Renal cortex interstitium (tissue), 11 donors: ENCODE measurements at regions not wholly inside any gene's neighbourhood (a gene's known extent, or its start where the extent isn't known, plus 50 kb on each side); places are given as distances from the start of the nearest gene placed in this dataset.

ENCODE experiments used
- DNase-seq, 11 donors: peaks; one replicate each; pipeline ENCODE4 v3.0.0-alpha.2; 2013; ENCODE audit warnings: low read depth in 9 of 11, low spot score in 4 of 11; ENCODE audit errors: extremely low read depth in 1 of 11

DNA sequence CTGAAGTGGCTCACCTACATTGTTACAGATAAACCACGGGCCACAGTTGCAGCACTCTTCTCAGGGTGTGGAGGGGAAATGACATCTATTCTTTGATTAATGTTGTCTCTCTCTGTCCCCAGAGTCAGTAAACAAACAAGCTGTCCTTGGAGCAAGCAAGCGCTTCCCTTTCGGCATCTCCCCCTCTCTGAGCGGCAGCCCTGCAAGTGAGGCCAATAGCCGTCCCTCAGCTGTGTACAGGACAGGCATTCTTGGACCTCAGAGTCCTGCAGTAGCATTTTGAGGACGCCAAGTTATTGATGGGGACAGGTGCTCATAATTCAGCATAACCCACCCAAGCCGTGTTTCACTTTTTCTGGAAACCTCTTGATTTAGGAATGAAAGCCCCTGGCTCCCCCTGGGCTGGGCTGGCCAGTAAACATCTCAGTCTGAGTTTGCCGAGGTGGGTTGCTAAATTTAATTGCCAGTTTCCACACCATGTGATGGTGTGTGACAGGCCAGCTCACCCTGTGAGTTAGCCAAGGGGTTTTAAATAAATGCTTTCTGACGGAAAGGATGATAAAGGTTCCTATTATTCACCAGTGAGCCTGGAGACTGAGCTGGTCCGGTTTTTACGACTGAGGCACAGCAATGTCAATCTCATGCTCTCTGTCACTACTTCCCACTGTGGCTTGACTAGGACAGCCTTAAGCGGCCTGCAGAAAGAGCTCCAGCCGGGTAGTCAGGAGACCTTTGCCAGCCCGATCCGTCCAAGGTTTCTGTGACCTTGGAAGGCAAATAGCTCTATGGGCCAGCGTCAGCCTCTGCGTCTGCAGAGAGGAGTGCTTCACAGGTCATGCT is 214.8 kb upstream of the RREB1 start:
- DNase-seq = no peak

DNA sequence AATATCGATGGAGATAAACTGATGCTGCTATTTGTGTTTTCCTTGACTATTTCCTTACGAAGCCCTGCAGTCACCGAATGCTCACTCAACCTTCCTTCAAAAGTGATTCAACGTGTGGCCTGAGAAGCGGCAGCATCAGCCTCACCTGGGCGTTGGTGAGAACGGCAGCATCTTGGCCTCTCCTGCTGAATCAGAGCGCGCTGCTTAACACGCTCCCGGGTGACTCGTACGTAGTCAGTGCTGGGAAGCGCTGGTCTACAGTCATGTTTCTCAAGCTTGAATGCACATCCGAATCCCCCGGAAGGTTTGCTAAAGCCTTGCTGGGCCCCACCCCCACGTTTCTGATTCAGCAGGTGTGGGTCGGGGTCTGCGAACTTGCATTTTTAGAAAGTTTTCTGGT is 214.1 kb upstream of the RREB1 start:
- DNase-seq = no peak

DNA sequence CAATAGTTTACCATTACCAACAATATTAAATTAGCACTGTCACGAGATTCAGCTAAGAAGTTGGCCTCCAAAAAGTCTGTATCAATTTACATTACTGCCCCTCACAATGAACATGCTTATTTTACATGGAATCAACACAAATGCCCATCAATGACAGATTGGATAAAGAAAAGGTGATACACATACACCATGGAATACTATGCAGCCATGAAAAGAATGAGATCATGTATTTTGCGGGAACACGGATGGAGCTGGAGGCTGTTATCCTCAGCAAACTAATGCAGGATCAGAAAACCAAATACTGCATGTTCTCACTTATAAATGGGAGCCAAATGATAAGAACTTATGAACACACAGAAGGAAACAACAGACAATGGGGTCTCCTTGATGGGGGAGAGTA is 211.8 kb upstream of the RREB1 start:
- DNase-seq = no peak

DNA sequence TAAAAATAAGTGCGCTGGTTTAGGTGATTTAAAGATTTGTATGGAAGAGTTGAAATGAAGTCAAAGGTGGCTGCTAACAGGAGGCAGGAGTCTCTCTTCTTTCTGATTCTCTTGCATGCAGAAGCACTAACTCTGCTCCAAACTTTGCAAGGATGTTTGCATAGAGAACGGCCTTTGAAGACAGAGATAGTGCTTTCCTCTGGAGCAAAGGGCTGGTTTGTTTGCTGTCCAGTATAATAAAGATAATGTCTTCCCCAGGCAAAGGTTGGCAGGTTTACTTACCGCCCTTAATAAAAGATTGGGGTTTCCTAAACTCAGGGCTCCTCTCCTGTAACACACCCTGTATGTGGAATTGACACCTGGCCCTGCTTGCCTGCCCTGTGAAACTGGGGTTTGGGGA is 210.6 kb upstream of the RREB1 start:
- DNase-seq = no peak

DNA sequence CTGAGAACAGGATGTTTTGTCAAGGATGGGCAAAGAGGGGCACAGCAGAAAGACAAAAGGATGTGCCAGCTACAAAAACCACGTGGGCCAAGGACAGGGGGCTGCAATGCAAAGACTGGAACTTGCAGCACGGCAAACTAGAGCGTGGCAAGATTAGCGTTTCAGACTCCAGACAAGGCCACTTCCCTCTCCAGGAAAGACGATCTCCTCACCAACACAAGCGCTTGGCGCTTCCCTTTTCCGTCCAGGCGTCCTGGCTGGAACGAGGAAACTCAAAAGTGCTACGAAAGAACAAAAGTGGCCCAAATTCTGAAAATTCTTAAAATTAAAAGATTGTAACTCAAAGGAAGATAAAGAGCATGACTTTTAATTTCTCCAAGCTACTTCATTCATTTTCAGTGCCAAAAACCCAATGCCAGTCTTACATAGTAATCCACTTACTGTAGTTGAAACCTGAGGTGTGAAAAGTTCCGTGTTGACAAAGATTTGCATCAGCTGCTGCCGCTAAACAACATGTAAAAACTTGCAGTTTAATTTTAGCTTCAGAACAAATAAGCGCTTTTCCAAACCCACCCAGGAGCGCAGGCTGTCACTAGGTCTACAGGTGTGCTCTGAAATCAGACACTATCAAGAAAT is 207.1 kb upstream of the RREB1 start:
- DNase-seq = no peak

DNA sequence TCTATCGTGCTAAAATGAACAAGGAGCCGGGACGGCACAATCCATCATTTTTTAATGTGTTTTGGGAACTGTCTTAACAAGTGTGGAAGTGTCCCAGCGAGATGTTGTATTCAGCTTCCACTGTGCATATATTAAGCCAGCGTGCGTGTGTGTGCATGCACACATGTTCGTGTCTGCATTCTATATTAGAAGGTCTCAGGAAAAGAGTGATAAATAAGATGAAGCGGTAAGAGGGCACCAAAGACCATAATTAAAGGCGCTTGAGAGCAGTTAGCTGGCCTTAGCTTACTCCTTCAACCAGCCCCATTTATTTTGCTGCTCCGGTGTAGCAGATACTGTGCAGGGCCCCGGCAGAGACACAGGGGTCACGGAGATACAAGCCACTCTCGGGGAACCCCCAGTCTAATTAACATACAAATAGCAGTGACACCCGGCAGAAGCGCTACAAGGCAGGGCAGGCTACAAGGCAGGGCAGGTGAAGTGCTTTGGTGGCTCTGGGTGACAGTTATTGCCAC is 206.5 kb upstream of the RREB1 start:
- DNase-seq = peak in 1 of 11 donors; percentile 27

DNA sequence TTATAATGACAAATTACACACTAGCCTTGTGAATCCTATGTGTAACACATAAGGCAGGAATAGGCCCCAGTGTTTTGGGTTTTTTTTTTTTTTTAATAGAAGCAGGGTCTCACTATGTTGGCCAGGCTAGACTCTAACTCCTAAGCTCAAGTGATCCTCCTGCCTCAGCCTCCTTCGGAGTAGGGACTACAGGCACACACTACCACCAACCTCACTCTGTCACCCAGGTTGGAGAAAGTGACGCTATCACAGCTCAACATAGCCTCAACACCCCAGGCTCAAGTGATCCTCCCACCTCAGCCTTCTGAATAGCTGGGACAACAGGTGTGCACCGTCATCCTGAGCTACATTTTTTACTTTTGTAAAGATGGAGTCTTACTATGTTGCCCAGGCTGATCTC is 205.8 kb upstream of the RREB1 start:
- no peak for DNase-seq

DNA sequence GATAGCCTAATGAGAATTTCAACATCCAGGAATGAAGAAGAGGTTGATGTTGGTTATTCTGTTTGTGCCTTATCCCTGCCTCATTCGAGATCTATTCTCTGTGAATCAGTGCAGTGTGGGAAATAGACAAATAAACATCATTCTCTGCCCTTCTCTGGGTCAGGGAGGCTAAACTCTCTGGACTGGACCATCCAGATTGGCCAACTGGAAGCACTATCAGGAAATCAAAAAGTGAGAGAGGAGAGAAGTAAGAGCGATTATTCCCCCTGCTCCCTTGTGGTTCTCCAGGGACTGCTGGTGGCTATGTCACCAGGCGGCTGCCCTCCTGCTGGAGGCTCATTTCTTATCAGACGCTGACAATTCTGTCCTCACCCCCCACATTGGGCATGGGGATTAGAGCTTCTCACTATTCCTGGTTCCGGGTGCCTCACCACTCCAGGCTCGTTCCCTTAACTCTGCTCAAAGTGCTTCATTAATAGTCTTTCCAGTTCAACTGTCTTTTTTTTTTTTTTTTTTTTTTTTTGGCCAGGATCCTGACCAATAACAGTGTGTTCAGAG is 201.7 kb upstream of the RREB1 start:
- DNase-seq = no peak

DNA sequence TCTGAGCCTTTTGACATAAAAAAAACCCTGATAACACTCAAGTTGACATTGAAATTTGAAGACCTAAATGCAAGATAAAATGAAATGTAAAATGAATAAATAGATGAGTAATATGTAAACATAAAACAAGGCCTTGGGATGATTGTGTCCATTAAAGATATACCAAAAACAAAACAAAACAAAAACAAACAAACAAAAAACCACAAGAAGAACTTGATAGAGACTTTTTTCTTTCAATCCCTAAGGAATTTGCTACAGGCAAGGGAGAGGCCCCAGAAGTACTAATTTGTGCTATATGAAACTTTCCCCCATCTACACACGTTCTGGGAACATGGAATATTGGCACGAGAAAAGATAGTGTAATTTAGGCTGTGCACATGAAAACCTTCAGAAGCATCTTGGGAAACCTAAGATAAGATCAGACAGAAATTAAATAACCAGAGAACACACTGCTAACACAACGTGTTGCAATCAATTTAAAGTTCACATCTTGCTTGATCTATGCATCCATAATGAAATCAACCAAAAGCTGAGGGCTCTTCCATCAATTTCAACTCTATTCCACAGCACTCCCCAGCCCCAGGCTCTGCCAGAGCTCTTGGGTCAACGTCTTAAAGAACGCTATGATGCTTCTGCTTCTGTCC is 201.1 kb upstream of the RREB1 start:
- no peak for DNase-seq

DNA sequence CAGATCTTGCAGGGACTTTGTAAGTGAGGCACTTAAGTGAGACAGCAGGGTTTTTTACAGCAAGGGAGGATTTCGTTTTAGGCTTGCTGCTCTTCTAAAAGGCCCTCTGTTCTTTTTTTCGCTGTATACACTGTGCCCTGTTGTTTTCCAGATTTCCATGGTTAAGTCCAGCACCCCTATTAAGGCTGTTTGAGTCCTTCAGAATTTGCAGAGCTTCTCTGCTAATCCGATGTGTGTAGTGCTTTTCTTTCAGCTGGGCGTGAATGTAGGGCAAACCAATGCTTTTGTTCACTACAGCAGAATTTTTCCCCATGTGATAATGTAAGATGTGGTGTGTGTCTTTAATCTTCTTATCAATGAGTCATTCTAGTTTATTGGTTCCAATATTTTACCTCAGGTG is 200.5 kb upstream of the RREB1 start:
- no peak for DNase-seq

DNA sequence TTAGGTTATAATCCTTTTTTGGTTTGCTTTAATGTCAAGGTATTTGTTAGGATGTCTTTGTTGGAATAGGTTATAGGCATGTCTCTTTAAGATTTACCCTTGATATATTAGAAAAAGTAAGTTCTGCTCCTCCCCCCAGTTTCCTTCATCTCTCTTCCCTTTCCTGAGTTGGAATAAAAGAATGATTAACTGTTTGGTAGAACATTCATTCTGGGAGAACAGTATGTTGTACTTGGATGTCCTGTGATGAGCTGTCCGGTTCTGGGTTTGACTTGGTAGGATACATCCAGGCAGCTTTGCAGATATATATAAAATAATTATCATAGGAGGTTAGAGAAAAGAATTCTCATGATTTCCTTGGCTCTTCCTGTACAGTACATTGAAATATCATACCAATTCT is 199.6 kb upstream of the RREB1 start:
- DNase-seq = no peak

DNA sequence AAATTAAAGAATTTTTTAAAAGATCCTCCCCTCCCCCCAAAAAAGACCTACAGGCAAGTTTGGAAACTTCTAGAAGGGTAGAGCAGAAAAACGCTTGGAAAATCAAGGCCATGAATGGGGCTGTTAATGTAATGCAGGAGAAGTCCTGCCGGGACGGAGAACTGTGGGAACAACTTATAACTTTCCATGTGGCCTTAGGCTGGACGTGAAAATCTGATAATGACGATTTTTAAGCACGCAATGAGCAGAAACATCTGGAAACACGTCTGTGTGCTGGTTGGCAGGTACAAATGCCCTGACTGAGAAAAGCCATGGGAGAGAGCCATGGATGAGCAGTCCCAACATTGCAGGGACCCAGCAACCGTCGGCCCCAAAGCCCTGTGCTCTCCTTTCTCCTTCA is 198.7 kb upstream of the RREB1 start:
- DNase-seq = no peak

DNA sequence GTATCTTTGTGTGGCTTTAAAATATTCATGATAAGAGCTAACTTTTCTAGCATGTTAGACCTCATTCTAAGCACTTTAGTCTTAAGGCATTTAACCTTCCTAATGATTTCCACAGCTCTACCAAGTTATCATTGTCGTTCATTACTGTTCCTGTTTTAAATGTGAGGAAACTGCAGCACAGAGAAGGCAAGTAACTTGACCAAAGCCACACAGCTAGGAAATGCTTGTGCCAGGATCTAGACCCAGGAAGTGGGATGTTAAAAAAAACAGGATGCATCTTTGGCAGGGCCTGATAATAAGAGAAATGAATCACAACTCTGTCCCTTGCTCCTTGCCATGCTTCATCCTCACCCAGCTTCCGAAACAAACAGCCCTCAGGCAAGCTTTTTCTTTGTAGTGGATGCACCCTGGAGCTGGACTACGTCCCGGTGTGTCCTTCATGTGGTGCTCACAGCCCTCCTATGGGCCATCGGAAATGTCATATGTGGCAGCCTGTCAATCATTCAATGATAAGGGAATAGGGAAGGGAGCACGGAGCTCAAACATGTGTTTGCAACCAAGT is 196.9 kb upstream of the RREB1 start:
- no peak for DNase-seq

DNA sequence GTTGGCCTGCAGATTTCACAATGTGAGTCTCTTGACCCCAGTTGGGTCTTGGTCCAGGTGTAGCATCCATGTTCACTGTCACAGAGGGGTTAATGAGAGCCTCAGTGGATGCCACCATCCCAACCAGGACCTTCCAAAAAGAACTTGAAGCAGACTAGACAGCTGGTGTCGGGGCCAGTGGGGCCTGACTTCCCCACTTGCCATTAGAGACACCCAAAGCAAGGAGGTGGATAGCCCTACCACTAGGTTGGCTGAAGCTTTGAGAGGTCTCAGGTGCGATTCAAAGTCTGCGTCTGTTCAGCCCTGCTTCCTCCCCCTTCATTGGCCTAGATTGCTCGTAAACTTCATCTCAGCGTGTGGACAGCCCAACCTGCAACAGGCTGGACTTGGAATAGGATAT is 196.4 kb upstream of the RREB1 start:
- no peak for DNase-seq

DNA sequence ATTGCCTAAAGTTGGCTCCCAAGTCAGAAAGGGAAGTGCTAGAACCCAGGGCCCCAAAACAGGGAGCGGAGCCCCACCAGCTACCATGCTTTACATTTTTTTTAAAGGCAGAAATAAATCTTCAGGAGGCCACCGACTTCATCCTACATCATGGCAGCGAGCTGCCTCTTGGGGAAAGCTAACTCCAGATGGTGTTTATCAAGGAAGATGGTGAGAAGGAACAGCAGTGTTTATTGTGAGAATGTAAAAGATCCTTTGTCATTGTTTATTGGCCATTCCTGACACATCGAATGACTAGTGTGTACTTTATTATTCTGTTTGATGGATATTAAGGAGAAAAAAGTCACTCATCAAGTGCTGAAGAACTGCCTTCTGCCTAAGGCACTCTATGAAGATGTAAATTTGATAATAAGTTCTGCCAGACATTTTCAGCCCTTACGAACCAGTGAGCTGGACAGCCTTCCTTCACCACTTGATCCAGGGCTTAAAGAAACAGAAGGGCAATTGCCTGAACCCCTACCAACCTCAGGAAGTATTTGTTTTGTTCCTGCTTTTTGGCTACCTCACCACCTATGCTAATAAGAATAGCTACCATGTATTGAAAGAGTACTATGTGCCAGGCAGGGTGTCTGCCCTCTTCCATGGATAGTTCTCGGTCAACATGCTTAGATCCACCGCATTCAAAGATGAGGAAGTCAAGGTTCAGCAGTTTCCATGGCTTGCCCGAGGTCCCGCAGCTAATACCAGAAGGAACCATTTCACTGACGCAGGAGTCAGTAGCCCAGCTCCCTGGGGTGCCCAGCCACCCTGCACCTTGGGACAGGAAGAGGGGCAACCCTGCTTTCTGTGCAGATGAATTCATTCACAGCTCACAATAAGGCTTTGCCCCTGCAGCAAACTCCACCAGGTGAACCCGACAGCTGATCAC is 194.7 kb upstream of the RREB1 start:
- peak in 7 of 11 donors; percentile 46 to 78 (median 54) for DNase-seq

DNA sequence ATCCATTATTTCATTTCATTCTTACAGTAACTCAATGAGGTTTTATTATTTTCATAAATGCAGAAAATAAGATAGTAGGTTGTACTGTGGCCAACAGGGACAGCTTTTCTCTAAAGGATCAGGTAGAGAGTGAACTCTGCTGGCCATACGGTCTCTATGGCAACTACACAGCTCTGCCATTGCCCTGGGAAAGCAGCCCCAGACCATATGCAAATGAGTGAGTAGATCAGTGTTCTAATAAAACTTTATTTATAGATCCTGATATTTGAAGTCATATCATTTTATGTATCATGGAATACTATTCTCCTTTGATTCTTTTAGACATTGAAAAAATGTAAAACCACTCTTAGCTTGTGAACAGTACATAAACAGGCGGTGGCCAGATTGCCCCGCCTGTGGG is 192.5 kb upstream of the RREB1 start:
- no peak for DNase-seq

DNA sequence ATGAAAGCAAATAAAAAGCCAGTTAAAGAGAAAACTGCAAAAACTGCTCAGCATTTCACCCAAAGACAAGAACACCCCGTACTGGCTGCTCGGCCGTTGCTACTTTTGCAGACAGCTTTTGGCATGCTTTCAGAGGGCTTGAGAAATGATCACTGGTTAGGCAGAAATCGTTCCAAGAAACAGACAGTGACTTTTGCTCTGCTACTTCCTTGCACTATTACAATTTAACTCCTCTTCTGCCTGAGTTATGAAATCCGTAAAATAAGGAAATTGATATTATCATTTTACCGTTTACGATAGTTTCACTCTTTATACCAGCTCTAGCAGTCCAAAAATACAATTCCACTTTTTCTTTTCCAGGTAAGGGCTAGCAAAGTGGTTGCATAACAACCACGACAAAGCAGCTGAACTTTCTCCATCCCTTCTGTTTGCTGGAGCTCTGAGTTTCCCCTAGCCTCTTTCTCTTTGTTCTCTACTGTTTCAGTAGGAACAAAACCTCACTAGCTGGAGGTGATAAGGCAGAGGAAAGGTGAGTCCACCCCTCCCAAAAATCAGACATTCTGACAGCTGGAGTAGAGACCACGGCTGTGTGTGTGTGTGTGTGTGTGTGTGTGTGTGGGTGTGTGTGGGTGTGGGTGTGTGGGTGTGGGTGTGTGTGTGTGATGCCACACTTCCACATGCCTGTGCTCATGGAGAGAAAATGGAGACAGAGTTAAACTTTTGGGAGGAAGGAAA is 191.8 kb upstream of the RREB1 start:
- DNase-seq = peak in 6 of 11 donors; percentile 43 to 66 (median 46)

DNA sequence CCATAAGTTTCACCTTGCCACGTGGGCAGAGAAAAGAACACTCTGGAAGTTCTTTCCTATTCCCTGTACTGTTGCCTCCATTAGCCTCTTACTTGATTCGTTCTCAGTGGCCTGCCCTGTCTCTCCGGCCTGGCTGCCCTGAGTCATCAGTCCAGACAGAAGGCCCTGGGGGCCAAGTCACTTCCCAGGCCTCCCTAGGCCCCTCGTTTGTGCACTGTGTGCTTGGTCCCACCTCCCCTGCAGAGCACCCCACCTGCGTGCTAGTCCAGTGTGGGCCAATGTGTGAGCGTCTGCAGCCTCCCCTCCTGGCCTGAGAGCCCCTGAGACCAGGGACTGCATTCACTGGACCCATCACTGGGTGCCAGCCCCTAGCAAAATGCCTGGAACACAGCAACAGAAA is 191.2 kb upstream of the RREB1 start:
- DNase-seq = no peak
